ENCODE measurements at regions not wholly inside any gene's neighbourhood (a gene's known extent, or its start where the extent isn't known, plus 50 kb on each side); places are given as distances from the start of the nearest gene placed in this dataset.

- Histone ChIP-seq H4K8ac (ENCODE audit: low read depth in 2 of 2, low read length in 2 of 2) (no peak overlapping the region), H3K18ac (ENCODE audit: low read depth, low read length) (no peak overlapping the region), H2AK9ac (replicated peaks; ENCODE audit: low read depth, low read length, poor library complexity) (no peak overlapping the region), H3K23ac (ENCODE audit: low read depth, low read length) (no peak overlapping the region), H2BK120ac (ENCODE audit: low read depth, low read length) (no peak overlapping the region), H3K9me3 (ENCODE audit: control insufficient read depth, insufficient read depth, low read length) (no peaks in the 10 kb centered on the region), H2BK20ac (ENCODE audit: low read depth, low read length) (no peak overlapping the region), H3K27ac (ENCODE audit: insufficient read depth, low read length) (no peak overlapping the region), H2AK5ac (ENCODE audit: low read depth, low read length) (no peak overlapping the region), H3K9ac (ENCODE audit: low read depth, low read length) (no peak overlapping the region), H3K27me3 (ENCODE audit: control insufficient read depth, insufficient read depth, low read length) (no peaks in the 10 kb centered on the region; the same call in 1 of the 2 replicates), H4K91ac (ENCODE audit: insufficient read depth, low read depth, low read length) (no peak overlapping the region), H3K79me1 (ENCODE audit: low read depth in 1 of 2, low read length in 2 of 2) (no peaks in the 10 kb centered on the region), H3K9me1 (ENCODE audit: insufficient read depth, low read length) (no peaks in the 10 kb centered on the region), H3K4me3 (ENCODE audit: insufficient read depth, low read depth, low read length) (no peak overlapping the region), H2AFZ (replicated peaks; ENCODE audit: low read length, poor library complexity) (no peak overlapping the region), H3K36me3 (ENCODE audit: control insufficient read depth, insufficient read depth, low read length) (no peaks in the 10 kb centered on the region), H3K4me1 (ENCODE audit: control insufficient read depth, insufficient read depth, low read length) (no peaks in the 10 kb centered on the region), H4K5ac (ENCODE audit: low read depth, low read length) (no peak overlapping the region), H4K20me1 (ENCODE audit: insufficient read depth, low read length) (no peaks in the 10 kb centered on the region), H2BK15ac (ENCODE audit: low read depth, low read length) (no peak overlapping the region), H3K4ac (ENCODE audit: low read depth, low read length) (no peak overlapping the region), H3K14ac (replicated peaks; ENCODE audit: low read depth, low read length) (no peak overlapping the region), H3K56ac (ENCODE audit: extremely low read depth, insufficient read depth, low read length) (no peak overlapping the region), H2BK5ac (ENCODE audit: low read depth, low read length, poor library complexity, severe bottlenecking) (no peak overlapping the region), H3K4me2 (ENCODE audit: low read depth, low read length) (no peak overlapping the region)
- in situ Hi-C loops (cut with MboI; ENCODE audit: low sequenced_read_pairs), result no loop called here
- no peak for TF ChIP-seq USF2 (IDR thresholded peaks at IDR 0.05; ENCODE audit: low read depth, low read length)
- no peak for TF ChIP-seq MXI1 (IDR thresholded peaks at IDR 0.05; ENCODE audit: borderline replicate concordance, low read depth, low read length)
- TF ChIP-seq ELK1 (IDR thresholded peaks at IDR 0.05; ENCODE audit: borderline replicate concordance, low read depth, low read length), result no peak
- TF ChIP-seq SMC3 (IDR thresholded peaks at IDR 0.05; ENCODE audit: low read depth, low read length), result no peak
- no peak for TF ChIP-seq RFX5 (IDR thresholded peaks at IDR 0.05; ENCODE audit: low read depth, low read length)
- no peak for TF ChIP-seq MAFK (IDR thresholded peaks at IDR 0.05; ENCODE audit: low read depth, low read length)
- TF ChIP-seq CEBPB (IDR thresholded peaks at IDR 0.05; ENCODE audit: low read depth, low read length), result no peak
- TF ChIP-seq RCOR1 (IDR thresholded peaks at IDR 0.05; ENCODE audit: insufficient replicate concordance, low read length), result no peak
- no peak for TF ChIP-seq RAD21 (IDR thresholded peaks at IDR 0.05; ENCODE audit: low read length)
- TF ChIP-seq NFE2L2 (IDR thresholded peaks at IDR 0.05; ENCODE audit: low read depth, low read length), result no peak
- TF ChIP-seq MAZ (IDR thresholded peaks at IDR 0.05; ENCODE audit: borderline replicate concordance, low read depth, low read length), result no peak
- TF ChIP-seq FOS (IDR thresholded peaks at IDR 0.05; ENCODE audit: low read depth, low read length), result no peak
- TF ChIP-seq CTCF (conservative IDR thresholded peaks at IDR 0.05; ENCODE audit: low read depth, low read length), result no peak
- no peak for TF ChIP-seq BHLHE40 (IDR thresholded peaks at IDR 0.05; ENCODE audit: low read depth, low read length)
- TF ChIP-seq CHD1 (IDR thresholded peaks at IDR 0.05; ENCODE audit: low read depth, low read length), result no peak
- TF ChIP-seq POLR2A (IDR thresholded peaks at IDR 0.05; ENCODE audit: low read depth, low read length), result no peak
- intact Hi-C loops (cut with micrococcal nuclease), result no loop called here
- no peak for ATAC-seq (ENCODE audit: low read depth)
- WGBS, 2 experiments (ENCODE audit: extremely low coverage in 2 of 2, insufficient read length in 1 of 2), result 70% methylated on average over 2 of the region's 2 CpGs; no CpG with 5 or more reads in 1 of the 2 experiments
- BruUV-seq (replicated peaks), result no TSS peak
- dilution Hi-C loops (cut with HindIII; ENCODE audit: low sequenced_read_pairs, unreplicated experiment), result no loop called here
- no peak for DNase-seq
- CTCF ChIA-PET, result no interaction called here
- POLR2A ChIA-PET (ENCODE audit: unreplicated experiment), result no interaction called here
Observed at GRCh38 chr6:168972128-168972527, 281.5 kb downstream of the THBS2 start.
